SK-N-MC (cell line): ENCODE measurements at regions not wholly inside any gene's neighbourhood (a gene's known extent, or its start where the extent isn't known, plus 50 kb on each side); places are given as distances from the start of the nearest gene placed in this dataset.

ENCODE experiments used
- DNase-seq: peaks from one replicate; pipeline ENCODE4 v3.0.0-alpha.2; 2011; ENCODE audit warnings: low read depth, low spot score
- H3K27ac ChIP-seq: fragments of 200-600 bp; sonication (generic); 2 replicates; pipeline ENCODE4 v1.5.1; 2016; ENCODE audit warnings: mixed run types
- H3K36me3 ChIP-seq: fragments of 200-600 bp; sonication (generic); 2 replicates; pipeline ENCODE4 v1.6.1; 2017; ENCODE audit warnings: antibody characterized with exemption, low read length, mixed read lengths; ENCODE audit not compliant: insufficient read depth
- H3K4me3 ChIP-seq: fragments of 200-600 bp; sonication (generic); 2 replicates; pipeline ENCODE4 v1.5.1; 2016
- H3K9ac ChIP-seq: fragments of 200-600 bp; sonication (generic); 2 replicates; pipeline ENCODE4 v1.8.0; 2017; ENCODE audit warnings: mixed run types, mixed read lengths; ENCODE audit not compliant: insufficient read length
- H3K9me3 ChIP-seq: fragments of 200-600 bp; sonication (generic); 2 replicates; pipeline ENCODE4 v1.6.1; 2017; ENCODE audit warnings: low read depth, mild to moderate bottlenecking, antibody characterized with exemption, low read length, moderate library complexity, mixed read lengths
- EZH2 ChIP-seq: fragments of 200-600 bp; sonication (generic); IDR thresholded peaks from one replicate; pipeline ENCODE4 v1.6.1; 2017; ENCODE audit warnings: antibody characterized with exemption
- FOXP2 ChIP-seq: optimal IDR thresholded peaks from 2 replicates; pipeline ENCODE3; 2011; ENCODE audit warnings: mild to moderate bottlenecking, moderate library complexity; ENCODE audit not compliant: insufficient read depth; ENCODE audit errors: extremely low read length, control extremely low read depth
- POLR2AphosphoS5 ChIP-seq: IDR thresholded peaks from 2 replicates; pipeline ENCODE4 v1.6.1; 2012; ENCODE audit warnings: mild to moderate bottlenecking, low read depth, low read length, borderline replicate concordance

- Histone ChIP-seq H3K36me3 (no peaks in the 10 kb centered on the region), H3K4me3 (no peak overlapping the region), H3K9me3 (no peaks in the 10 kb centered on the region), H3K9ac (no peak overlapping the region), H3K27ac (no peak overlapping the region)
- TF ChIP-seq POLR2AphosphoS5 (no peak), EZH2 (no peak), FOXP2 (no peak)
- no peak for DNase-seq
These were observed 428.2 kb upstream of the POT1 start for GRCh38 chr7:125357676-125358455.

- peak; percentile 87 for DNase-seq
- Histone ChIP-seq H3K9me3 (no peaks in the 10 kb centered on the region), H3K4me3 (peak overlapping the region; percentile 42; the same call in 1 of the 2 replicates), H3K36me3 (no peaks in the 10 kb centered on the region), H3K27ac (no peak overlapping the region), H3K9ac (no peak overlapping the region)
- TF ChIP-seq EZH2 (no peak), POLR2AphosphoS5 (peak; percentile 17; the same call in 1 of the 2 replicates)
These were observed 426.3 kb upstream of the POT1 start for GRCh38 chr7:125355899-125356298.

GRCh38 chr7:125347269-125347668 lies 417.6 kb upstream of the POT1 start:
- no peaks in the 10 kb centered on the region for H3K36me3 ChIP-seq
- no peak overlapping the region for H3K4me3 ChIP-seq
- H3K9me3 ChIP-seq, result no peaks in the 10 kb centered on the region
- no peak for DNase-seq
- H3K27ac ChIP-seq, result no peak overlapping the region
- TF ChIP-seq EZH2 (no peak), POLR2AphosphoS5 (no peak), FOXP2 (no peak)
- H3K9ac ChIP-seq, result no peak overlapping the region

- Histone ChIP-seq H3K4me3 (no peak overlapping the region), H3K9ac (no peak overlapping the region), H3K36me3 (no peaks in the 10 kb centered on the region), H3K27ac (no peak overlapping the region), H3K9me3 (no peaks in the 10 kb centered on the region)
- no peak for TF ChIP-seq EZH2
- no peak for TF ChIP-seq FOXP2
- no peak for TF ChIP-seq POLR2AphosphoS5
- DNase-seq, result no peak
These were observed 408.5 kb upstream of the POT1 start for GRCh38 chr7:125338110-125338509.

GRCh38 chr7:125336326-125336725 lies 406.7 kb upstream of the POT1 start:
- no peak overlapping the region for H3K4me3 ChIP-seq
- no peak for TF ChIP-seq POLR2AphosphoS5
- TF ChIP-seq EZH2, result no peak
- no peak for TF ChIP-seq FOXP2
- no peaks in the 10 kb centered on the region for H3K9me3 ChIP-seq
- H3K27ac ChIP-seq, result no peak overlapping the region
- no peaks in the 10 kb centered on the region for H3K36me3 ChIP-seq
- DNase-seq, result no peak
- no peak overlapping the region for H3K9ac ChIP-seq

GRCh38 chr7:125326666-125327255 lies 397.1 kb upstream of the POT1 start:
- DNase-seq, result no peak
- TF ChIP-seq POLR2AphosphoS5, result no peak
- TF ChIP-seq EZH2, result no peak
- no peak for TF ChIP-seq FOXP2
- Histone ChIP-seq H3K9me3 (no peaks in the 10 kb centered on the region), H3K9ac (no peak overlapping the region), H3K4me3 (no peak overlapping the region), H3K36me3 (no peaks in the 10 kb centered on the region), H3K27ac (no peak overlapping the region)

GRCh38 chr7:125316466-125316865 lies 386.8 kb upstream of the POT1 start:
- Histone ChIP-seq H3K4me3 (no peak overlapping the region), H3K9me3 (no peaks in the 10 kb centered on the region), H3K9ac (no peak overlapping the region), H3K27ac (no peak overlapping the region), H3K36me3 (no peaks in the 10 kb centered on the region)
- no peak for DNase-seq
- no peak for TF ChIP-seq EZH2
- TF ChIP-seq POLR2AphosphoS5, result no peak
- TF ChIP-seq FOXP2, result no peak

- H3K27ac ChIP-seq, result no peak overlapping the region
- TF ChIP-seq EZH2 (no peak), POLR2AphosphoS5 (no peak), FOXP2 (no peak)
- H3K9me3 ChIP-seq, result no peaks in the 10 kb centered on the region
- no peak overlapping the region for H3K9ac ChIP-seq
- no peaks in the 10 kb centered on the region for H3K36me3 ChIP-seq
- no peak overlapping the region for H3K4me3 ChIP-seq
- DNase-seq, result no peak
These were observed 369.6 kb upstream of the POT1 start for GRCh38 chr7:125299003-125299765.
